HG03460 (cell line): ENCODE measurements at regions not wholly inside any gene's neighbourhood (a gene's known extent, or its start where the extent isn't known, plus 50 kb on each side); places are given as distances from the start of the nearest gene placed in this dataset.

Source experiments
- ATAC-seq: cut with Tn5 transposase; IDR thresholded peaks from one replicate; pipeline ENCODE4 v1.9.1; 2021; ENCODE audit not compliant: unreplicated experiment

- ATAC-seq, result no peak
Observed at GRCh38 chr14:98858561-98858960, 413.4 kb downstream of the BCL11B start.

DNA sequence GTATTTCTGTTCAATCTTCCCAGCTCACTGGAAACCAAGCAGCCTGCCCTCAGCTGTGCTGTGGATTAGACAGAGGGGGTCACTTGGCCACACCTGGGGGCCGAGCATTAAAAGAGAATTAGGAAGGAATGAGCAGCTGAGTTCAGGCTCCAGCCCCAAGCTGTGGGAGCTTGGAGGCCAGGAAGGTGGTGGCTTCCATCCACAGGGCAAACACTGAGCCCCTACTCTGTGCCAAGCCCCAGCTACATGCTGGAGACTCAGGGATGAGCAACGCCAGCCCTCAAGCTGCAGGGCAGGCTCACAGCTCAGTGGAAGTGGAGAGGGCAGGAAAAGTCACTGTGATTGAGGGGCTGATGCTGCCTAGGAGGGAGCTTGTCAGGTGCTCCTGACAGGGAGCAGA, 412.7 kb downstream of the BCL11B start:
- no peak for ATAC-seq

- no peak for ATAC-seq
Observed at GRCh38 chr14:98864211-98864610, 407.8 kb downstream of the BCL11B start.

- no peak for ATAC-seq
Observed at GRCh38 chr14:98867146-98867545, 404.9 kb downstream of the BCL11B start.

DNA sequence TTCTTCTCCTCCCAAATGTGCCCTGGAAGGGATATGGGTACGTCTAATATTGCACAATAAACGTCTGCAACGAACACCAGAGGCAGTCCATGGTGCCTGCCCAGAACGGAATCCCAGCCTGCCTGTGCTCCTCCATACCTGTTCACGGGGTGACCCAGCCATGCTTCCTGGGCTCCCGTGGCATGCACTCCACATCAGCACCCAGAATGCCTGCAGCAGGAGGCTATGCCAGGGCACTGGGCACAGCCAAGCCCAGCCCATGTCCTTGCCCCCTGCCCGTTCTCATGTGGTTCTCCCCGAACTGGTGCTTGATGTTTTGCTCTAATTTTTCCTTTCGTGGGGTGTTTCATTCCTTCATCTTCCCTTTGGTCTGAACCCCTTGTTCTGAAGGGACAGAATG, 404.3 kb downstream of the BCL11B start:
- ATAC-seq, result no peak

DNA sequence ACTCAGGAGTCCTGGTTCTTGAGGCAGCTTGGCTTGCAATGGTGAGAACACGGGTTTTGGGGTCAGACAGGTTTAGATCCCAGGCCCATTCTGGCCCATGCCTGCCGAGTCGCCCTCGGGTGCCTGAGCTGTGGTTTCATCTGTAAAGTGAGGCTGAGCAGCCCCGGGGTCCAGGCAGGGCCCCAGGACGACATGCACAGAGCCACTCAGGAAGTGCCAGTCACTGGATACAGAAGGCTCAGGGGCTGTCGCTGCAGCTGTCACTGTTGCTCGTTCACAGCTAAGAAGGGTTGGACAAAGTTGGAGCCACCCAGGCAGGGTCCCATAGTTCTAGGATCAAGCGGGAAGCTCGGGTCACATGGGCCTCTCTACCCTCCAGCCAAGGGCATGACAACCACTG, 403.1 kb downstream of the BCL11B start:
- no peak for ATAC-seq

DNA sequence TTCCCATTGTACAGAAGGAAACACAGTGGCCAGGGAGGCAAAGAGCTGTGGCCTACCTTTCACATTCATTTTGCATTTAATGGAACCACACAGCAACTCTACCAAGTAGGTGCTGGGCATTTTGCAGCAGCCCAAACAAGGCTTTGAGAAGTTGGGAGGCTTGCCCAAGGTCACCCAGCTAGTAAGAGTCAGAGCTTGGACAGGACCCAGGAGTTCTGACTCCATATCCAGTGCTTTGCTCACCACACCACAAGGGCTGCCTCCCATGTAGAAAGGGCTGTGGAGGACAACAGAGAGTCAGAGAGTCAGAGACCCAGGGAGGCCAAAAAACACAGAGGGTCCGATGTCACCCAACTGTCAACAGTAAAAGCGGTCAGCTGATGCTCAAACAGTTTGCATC, 400.2 kb downstream of the BCL11B start:
- no peak for ATAC-seq

- no peak for ATAC-seq
Observed at GRCh38 chr14:98877065-98877464, 394.9 kb downstream of the BCL11B start.

GRCh38 chr14:98878282-98878681, 393.7 kb downstream of the BCL11B start:
- ATAC-seq, result no peak

- ATAC-seq, result no peak
Observed at GRCh38 chr14:98886982-98887381, 385.0 kb downstream of the BCL11B start.

DNA sequence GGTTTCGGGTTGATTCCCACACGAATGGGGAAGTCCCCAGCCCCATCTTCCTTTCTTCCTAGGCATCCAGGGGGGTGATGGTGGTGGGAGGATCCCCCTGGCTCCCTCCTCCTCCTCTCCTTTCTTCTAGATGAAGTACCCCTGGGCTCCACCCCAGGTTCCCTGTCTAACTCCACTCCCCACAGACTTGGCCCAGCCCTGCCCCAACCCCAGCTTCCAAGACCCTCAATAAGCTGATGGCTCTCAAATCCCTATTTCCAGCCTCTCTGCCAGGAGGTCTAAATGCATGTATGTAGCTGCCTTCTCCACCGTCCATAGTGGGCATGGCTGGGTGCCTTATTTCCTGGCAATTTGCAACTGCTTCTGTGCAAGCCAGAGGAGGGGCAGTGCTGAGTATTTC, 383.7 kb downstream of the BCL11B start:
- no peak for ATAC-seq

GRCh38 chr14:98888927-98889835, 382.8 kb downstream of the BCL11B start:
- ATAC-seq, result no peak

DNA sequence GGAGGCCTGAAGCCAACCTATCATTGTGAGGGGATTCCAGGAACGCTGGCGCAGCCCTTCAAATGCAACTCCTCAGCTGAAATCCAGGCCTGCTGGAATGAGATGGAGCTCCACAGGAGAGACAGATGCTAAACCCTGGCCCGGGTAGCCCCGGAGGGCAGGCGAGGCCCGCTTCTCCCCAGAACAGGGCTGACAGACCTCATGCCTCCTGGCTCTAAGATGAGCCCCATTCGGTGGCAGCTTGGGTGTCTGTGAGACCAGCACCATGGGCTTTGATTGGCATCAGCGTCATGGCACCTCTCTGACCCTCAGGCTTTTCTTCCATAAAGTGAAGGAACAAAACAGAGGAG, 382.2 kb downstream of the BCL11B start:
- ATAC-seq, result no peak

- no peak for ATAC-seq
Observed at GRCh38 chr14:98890556-98891340, 381.2 kb downstream of the BCL11B start.

DNA sequence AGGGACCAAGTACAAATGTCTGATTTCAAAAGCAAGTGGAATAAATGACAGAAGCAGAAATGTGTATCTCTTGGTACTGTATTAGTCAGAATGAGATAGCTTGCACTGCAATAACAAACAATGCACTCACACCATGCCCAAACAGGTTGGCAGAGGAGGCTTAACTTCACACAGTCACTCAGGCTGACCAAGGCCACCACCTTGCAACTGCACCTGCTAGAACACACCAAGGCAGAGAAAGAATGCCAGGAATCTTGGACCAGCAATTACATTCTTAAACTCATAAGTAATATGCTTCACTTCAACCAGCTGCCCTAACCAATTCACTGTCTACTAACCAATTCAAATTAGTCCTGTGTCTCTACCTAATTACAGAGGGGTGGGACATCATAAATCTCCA, 378.3 kb downstream of the BCL11B start:
- no peak for ATAC-seq

GRCh38 chr14:98894600-98894999, 377.4 kb downstream of the BCL11B start:
- ATAC-seq, result no peak

DNA sequence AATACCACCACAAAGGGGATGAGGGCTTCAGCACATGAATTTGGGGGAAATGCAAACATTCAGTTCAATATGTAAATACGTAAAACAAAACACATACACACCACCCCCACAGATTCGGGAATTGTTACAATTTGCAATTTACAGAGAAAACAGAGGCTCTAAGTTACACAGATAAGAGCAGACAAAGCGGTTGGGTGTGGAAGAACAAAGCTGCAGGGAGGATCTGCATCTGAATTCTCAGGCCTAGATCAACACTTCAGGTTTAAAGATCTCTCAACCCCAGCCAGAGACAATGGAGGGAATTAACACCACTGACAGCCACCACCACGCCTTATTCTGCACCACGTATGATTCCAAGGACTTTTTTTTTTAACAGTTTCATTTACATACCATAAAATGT, 375.5 kb downstream of the BCL11B start:
- no peak for ATAC-seq

DNA sequence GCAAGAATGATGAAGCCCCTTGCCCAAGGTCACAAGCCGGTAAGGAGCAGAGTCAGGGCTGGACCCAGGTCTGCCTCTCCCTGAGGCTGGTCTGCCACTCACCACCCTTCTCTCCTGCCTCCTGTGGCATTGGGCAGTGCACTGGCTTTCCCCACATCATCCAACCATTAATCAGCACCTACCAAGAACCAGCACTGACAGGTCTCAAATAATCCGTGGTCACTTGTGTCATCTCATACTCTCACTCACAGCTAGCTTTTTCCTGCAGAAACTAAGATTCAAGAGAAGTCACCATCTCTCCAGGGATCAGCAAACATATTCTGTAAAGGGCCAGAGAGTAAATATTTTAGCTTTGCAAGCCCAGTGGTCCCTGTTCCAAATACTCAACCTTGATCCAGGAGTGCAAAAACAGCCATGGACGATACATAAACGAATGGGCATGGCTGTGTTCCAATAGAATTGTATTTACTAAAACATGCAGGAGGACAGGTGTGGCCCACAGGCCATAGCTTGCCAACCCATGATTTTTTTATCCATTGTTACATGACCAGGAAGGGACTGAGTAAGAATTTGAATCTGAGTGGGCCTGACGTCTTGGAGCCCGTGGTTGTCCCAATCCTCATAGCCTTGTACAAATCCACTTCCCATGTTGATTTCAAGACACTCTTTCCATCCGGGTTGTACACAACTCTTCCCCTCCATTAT, 374.2 kb downstream of the BCL11B start:
- ATAC-seq, result no peak

DNA sequence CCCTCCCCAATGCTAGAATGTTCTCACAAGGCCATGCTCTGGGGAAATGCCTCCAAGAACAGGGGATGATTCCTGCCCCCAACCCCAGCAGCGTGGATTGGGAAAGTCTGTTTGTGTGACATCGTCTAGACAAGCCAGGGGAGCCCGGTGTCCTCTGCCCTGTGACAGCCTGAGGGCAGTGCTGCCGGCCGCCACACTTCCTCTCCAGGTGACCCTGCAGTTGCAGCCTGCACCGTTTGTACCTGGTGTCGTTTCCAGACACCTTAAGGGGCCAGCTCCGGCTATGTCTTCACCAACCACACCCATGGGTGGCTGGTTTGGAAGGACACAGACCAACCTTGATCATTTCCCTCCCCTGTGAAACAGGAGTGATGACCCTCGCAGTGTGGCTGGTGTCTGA, 372.6 kb downstream of the BCL11B start:
- no peak for ATAC-seq

DNA sequence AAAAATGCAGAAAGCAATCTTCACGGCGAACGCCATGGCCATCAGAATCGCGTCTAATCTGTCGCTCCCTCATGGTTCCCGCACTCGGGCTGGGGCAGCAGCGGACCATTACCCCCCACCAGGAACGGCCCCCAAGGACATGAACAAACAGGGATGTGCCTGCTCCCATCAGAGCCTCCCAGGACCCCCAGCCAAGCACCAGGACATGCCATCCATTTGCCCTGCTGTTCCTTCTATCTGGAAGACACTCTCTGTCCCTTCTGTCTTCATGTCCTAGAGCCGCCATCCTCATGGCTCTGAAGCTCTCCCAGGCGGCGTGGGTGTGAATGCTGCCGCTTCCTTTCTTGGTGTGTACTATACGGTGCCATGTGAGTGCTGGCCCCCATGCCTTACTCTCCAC, 371.8 kb downstream of the BCL11B start:
- no peak for ATAC-seq

DNA sequence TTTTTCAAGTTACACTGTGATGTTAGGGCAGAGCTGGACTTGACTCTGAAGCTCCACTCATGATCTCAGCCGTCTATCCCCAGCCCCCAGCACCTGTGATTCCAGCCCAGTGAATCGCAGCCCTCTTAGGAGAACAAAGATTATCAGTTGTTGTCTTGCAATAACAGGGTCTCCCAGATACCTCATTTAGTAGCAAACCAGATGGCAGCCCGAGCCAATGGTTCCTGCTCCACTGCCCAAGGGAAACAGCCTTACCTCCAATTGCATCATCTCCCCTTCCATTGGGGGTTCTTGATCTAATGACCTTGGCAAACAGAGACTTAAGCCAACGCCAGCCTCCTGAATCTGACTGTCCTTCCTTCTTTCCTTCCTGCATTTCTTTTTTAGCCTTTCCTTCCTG, 371.2 kb downstream of the BCL11B start:
- no peak for ATAC-seq
